AG09309 (cell line): ENCODE measurements at regions not wholly inside any gene's neighbourhood (a gene's known extent, or its start where the extent isn't known, plus 50 kb on each side); places are given as distances from the start of the nearest gene placed in this dataset.
"Not testable (repeated sequence)": the region's sequence is repeated elsewhere in the genome, so short reads cannot be mapped to it uniquely, and the experiment has no call there.

Experiments used
- DNase-seq: peaks from one replicate; pipeline ENCODE4 v3.0.0-alpha.2; 2010; ENCODE audit warnings: low read depth
- H3K4me3 ChIP-seq: 2 replicates; pipeline ENCODE4 v1.5.1; 2011; ENCODE audit warnings: mild to moderate bottlenecking, low read depth, low read length, moderate library complexity; ENCODE audit not compliant: control insufficient read depth
- TF ChIP-seq, protein P1 (sequence below): IDR thresholded peaks from 2 replicates; pipeline ENCODE4 v1.5.1; 2011; ENCODE audit warnings: mild to moderate bottlenecking, low read depth, low read length, inconsistent platforms; ENCODE audit not compliant: insufficient read depth, control insufficient read depth; ENCODE audit errors: missing control alignments

DNA sequence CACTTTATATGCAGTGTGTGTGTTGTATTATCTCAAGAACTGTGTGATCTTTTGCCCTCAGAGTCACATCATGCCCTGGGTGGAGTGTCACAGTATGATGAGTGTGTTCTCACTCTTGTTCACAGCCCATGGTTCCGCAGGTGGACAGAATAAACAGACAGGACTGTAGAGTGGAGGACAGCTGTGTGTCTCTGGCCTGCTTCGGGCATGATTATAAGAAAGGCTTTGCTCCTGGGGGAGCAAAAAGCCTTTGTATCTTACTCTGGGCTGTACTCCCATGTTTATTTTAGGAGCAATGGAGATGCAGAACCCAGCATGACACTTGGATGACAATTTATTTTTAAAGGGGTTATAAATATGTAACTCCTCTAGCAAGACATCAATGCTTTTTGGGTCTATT is 371.7 kb upstream of the MEX3C start:
- no peak for DNase-seq

DNA sequence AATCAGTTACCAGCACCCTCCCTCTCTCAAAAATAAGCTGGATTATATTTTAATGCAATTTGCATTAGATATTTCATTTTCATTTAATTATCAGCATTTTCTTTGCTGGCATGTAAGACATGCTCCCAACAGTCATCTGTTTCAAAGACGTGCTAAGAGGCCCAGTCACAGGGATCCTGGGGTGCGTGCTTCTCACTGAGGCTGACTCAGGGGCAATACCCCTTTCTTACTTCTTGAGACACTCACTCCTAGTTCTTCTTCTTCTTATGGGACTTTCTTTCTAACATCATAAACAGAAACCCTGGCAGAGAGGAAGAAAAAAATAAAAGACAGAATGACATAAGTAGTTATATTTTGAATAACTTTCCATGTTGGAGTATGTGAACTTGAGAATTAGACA is 372.1 kb upstream of the MEX3C start:
- TF ChIP-seq, protein P1, sequence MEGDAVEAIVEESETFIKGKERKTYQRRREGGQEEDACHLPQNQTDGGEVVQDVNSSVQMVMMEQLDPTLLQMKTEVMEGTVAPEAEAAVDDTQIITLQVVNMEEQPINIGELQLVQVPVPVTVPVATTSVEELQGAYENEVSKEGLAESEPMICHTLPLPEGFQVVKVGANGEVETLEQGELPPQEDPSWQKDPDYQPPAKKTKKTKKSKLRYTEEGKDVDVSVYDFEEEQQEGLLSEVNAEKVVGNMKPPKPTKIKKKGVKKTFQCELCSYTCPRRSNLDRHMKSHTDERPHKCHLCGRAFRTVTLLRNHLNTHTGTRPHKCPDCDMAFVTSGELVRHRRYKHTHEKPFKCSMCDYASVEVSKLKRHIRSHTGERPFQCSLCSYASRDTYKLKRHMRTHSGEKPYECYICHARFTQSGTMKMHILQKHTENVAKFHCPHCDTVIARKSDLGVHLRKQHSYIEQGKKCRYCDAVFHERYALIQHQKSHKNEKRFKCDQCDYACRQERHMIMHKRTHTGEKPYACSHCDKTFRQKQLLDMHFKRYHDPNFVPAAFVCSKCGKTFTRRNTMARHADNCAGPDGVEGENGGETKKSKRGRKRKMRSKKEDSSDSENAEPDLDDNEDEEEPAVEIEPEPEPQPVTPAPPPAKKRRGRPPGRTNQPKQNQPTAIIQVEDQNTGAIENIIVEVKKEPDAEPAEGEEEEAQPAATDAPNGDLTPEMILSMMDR: no peak
- no peak for DNase-seq
- no peak overlapping the region for H3K4me3 ChIP-seq

More for the DNA sequence above, 371.7 kb upstream of the MEX3C start:
- no peak overlapping the region for H3K4me3 ChIP-seq
- TF ChIP-seq, protein P1: no peak

DNA sequence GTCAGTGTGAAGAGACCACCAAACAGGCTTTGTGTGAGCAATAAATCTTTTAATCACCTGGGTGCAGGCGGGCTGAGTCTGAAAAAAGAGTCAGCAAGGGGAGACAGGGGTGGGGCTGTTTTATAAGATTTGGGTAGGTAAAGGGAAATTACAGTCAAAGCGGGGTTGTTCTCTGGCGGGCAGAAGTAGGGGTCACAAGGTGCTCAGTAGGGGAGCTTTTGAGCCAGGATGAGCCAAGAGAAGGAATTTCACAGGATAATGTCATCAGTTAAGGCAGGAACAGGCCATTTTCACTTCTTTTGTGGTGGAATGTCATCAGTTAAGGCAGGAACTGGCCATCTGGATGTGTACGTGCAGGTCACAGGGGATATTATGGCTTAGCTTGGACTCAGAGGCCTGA is 372.6 kb upstream of the MEX3C start:
- not testable (repeated sequence) for H3K4me3 ChIP-seq, DNase-seq

DNA sequence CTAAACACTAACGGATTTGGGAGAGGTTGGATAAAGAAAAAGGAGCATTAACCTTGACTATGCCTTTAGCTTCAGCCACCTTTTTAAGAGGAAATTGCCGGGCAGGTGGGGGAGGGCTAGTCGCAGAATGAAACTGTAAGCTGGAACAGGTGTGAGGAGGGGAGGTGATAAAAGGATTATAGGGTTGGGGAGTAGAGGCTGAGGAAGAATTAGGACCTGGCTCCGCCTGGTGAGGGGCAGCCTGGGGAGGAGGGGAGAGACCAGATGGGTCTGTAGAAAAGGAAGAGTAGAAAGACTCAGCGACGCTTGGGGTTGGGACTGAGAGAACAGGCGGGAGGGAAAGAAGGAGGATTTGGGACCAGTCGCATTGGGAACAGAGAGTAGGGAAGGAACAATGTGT is 376.4 kb upstream of the MEX3C start:
- not testable (repeated sequence) for DNase-seq, H3K4me3 ChIP-seq

DNA sequence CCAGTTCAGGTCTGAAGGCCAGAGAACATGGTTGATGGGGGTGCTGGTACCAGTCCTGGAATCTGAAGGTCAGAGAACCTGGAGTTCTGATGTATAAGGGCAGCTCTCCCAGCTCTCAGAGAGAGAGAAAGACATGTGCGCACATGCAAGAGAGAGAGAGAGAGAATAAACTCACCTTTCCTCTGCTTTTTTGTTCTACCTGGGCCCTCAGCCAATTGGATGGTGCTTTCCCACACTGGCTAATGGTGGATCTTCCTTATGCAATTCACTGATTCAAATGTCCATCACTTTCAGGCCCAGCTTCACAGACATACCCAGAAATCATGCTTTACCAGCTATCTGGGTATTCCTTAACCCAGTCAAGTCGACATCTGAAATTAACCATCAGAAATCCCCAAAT is 377.7 kb upstream of the MEX3C start:
- TF ChIP-seq, protein P1: no peak
- no peak overlapping the region for H3K4me3 ChIP-seq
- no peak for DNase-seq

DNA sequence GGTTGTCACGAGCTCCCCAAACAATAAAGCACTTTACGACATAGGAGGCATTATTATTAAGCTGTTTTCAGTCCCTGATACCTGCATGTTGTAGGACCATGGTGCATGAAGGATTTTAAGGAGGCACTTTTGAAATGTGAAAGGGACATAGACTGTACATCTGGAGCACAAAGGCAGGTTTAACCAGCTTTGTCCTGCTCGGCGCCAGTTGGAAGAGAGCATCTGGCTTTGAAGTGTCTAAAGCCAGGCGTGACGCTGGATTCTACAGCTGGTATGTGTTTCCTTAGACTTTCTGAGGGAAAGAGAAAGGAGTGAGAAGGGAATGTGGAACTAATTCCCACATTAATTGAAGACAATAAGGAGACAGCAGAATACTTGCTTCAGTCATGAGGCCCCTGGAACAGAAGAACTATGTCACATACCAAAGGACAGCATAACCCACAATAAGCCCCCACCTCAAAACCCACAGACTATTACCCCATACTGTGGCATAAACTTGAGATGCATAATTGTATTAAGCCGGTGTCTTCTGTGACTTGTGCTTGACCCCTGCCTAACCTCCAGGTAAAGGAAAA is 381.0 kb upstream of the MEX3C start:
- H3K4me3 ChIP-seq: no peak overlapping the region
- DNase-seq: no peak
- TF ChIP-seq, protein P1: no peak

DNA sequence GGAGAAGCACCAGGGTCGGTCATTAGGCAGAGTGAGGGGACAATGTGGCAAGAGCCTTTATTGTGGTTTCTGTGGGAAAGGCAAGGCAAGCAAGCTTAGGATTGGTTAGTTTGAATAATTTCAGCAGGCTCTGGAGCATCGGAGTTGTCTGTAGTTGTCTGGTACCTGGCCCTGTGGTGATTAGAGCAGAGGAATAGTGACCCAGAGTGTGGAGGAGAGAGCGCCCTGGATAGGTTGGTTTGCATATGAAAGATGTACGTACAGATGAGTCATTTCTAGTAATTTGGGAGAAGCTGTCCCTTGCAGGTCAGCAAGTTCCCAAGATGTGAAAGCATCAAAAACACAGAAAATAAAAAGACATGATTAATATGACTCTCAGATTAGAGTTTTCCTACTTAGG is 383.1 kb upstream of the MEX3C start:
- TF ChIP-seq, protein P1: no peak
- no peak for DNase-seq
- no peak overlapping the region for H3K4me3 ChIP-seq

DNA sequence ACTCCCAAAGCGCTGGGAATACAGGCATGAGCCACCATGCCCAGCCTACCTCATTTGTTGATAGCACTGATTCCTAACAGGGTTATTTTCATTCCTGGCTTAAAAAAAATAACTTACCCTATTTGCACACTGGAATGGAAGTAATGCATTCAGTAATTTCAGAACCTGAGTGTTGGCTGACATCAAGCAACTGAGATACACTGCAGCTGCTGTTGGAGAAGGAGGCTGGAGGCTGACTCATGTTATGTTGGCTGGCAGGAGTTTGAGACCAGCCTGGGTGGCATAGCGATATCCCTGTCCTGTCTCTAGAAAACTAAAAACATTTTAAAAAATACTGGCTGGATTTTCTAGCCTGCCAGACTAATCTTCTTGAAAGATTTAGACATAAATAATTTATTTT is 385.1 kb upstream of the MEX3C start:
- TF ChIP-seq, protein P1: no peak

More for the DNA sequence above, 385.1 kb upstream of the MEX3C start:
- no peak overlapping the region for H3K4me3 ChIP-seq
- no peak for DNase-seq
